ENCODE measurements at regions not wholly inside any gene's neighbourhood (a gene's known extent, or its start where the extent isn't known, plus 50 kb on each side); places are given as distances from the start of the nearest gene placed in this dataset.
"Not testable (repeated sequence)": the region's sequence is repeated elsewhere in the genome, so short reads cannot be mapped to it uniquely, and the experiment has no call there.

GRCh38 chr15:31487811-31488436 lies 161.3 kb downstream of the KLF13 start:
- DNase-seq (ENCODE audit: low read depth): peak; percentile 47

GRCh38 chr15:31488437-31489204 lies 162.0 kb downstream of the KLF13 start:
- peak; percentile 87 for DNase-seq (ENCODE audit: low read depth)

DNA sequence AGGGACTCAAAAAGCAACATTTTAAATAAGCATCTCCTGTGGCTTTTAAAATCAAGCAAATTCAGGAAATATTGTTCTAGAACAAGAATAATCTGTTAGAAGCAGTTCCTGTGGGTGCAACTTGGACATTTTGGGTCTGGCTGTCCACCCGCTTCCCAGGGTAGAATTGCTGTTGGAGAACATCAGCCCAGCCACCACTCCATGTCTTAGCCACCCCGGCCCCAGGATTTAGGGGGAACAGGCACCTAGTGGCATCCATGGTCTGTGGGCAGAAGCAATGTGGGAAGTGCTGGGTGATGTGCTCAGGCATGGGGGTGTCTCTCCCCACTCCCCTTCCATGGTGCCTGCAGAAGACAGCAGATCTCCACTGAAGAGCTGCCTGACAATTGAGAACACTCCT lies 162.6 kb downstream of the KLF13 start:
- DNase-seq (ENCODE audit: low read depth): no peak

DNA sequence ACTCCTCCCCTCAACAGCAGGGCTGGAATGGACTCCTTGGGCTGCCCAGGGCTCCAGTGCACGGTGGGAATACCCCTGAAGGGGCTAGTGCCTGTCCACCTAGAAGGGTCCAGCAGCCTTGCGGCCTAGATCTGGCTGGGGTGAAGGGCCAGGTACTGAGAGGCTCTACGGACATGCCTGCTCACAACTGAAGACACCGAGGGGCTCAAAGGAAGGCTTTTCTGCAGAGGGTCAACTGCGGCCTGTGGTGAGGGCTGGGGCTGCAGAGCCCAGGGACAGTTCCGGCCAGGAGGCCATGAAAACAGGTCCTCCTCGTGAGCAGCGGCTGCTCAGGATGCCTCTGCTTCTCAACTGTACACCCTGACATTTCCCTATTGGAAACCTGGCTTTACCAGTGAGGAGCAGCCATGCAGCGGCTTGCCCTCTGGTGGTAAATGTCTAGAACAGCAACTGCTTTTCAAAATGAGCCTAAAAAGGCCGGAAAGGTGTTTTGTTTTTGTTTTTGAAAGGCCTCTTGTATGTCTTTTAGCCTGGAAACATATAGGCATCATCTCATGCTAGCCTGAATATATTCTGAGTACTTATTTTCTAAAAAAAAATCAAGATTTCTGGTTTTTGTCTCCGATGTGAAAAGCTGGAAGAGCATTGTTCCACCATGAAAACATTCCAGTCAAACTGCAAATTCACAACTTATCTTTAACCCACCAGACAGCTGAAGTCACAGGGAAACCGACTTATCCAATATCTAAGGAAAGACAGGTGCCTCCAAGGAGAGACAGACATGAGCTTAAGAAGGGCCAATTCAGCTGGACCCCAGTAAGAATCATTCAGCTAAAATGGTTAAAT lies 163.4 kb downstream of the KLF13 start:
- peak; percentile 68 for DNase-seq (ENCODE audit: low read depth)

GRCh38 chr15:31494786-31495185 lies 168.2 kb downstream of the KLF13 start:
- DNase-seq (ENCODE audit: low read depth): no peak

GRCh38 chr15:31495281-31495680 lies 168.6 kb downstream of the KLF13 start:
- no peak for DNase-seq (ENCODE audit: low read depth)

GRCh38 chr15:31497838-31498237 lies 171.2 kb downstream of the KLF13 start:
- no peak for DNase-seq (ENCODE audit: low read depth)

DNA sequence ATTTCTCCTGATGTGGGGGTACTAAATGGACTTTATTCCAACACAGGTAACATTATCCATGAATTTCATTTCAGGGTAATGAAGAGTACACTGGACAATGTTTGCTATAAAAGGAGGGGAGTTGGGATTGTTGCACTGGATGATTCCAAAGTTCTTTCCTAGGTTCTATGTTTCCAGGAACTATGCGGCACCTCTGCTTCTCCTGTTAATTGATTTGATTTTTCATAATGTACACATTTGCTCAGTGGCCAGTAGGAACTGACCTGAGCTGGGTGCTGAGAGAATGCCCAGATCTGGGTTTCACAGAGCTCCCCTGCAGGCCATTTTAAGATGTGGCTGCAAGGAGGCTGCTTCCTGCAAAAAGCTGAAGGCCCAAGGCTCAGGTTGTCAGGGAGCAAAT lies 171.7 kb downstream of the KLF13 start:
- peak; percentile 3 for DNase-seq (ENCODE audit: low read depth)

- no peak for DNase-seq (ENCODE audit: low read depth)
Measured at GRCh38 chr15:31498756-31499155, 172.1 kb downstream of the KLF13 start.

DNA sequence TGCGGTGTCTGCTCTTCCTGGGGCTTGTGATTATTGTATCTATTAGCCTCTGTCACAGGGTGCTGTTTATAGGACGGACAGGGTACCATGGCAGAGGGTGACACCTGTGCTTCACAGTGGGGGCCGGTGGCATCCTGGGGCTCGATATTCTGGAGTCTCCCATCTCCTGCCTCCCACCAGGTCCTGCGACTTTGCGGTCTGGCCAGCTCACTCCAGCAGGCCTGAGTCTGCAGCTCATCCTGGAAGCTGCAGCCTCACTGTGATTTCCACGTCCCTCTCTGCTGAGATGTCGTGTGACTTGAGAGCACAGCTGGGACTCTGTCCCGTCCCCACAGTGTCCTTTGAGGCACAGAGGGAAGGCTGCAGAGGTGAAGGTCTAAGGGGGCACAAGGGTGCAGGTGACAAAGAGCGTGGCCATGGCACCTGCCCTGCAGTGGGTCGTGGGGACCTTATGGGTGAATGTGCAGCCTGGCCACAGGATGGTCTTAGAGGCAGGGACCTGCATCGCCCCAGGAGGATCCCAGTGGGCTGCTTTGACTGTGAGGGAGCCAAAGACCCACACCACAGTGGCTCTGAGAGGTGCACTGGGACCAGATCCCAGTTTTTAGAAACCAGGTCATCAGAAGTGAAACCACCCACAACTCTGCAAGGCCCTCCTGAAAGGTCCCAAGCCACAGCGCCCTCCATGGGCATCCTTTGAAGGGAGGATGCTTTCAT lies 172.8 kb downstream of the KLF13 start:
- DNase-seq (ENCODE audit: low read depth): no peak

DNA sequence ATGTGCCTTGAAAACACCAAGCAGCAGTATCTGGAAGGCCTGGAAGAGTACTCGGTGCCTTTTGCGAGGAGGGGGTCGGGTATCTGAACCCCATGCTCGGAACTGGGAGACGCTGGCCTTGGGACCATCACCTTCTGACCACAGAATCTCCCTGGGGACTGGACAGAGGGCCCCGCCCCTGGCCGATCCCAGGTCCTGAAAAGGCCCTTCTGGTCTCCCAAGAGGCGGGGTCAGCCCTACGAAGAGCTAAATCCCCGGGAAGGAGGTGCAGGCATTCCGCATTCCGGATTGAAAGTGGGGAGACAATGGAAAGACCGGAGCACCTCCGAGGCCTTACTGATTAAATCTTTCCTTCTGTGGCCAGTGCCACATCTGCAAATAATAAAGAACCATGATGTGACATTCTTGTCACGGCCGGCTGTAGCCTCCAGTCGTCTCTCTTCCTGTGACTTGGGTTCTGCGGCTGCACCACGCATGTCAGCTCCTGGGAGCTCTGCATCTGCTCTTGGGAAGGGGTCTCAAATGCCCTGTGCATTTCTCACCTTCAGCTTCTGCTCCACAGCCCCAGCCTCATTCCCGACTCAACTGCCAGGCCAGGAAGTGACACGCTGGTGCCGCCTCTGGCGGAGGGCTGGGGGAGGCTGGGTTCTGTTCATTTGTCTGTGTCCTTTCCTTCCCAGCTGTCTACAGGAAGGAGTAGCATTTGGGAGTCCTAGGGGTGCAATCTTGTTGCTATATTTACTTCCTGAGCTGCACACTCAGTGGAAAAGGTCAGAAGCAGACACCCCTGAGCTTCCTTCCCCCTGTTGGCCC lies 173.5 kb downstream of the KLF13 start:
- no peak for DNase-seq (ENCODE audit: low read depth)

- no peak for DNase-seq (ENCODE audit: low read depth)
Measured at GRCh38 chr15:31500766-31501449, 174.3 kb downstream of the KLF13 start.

- no peak for DNase-seq (ENCODE audit: low read depth)
Measured at GRCh38 chr15:31501536-31502157, 175.0 kb downstream of the KLF13 start.

- no peak for DNase-seq (ENCODE audit: low read depth)
Measured at GRCh38 chr15:31502541-31503229, 176.1 kb downstream of the KLF13 start.

DNA sequence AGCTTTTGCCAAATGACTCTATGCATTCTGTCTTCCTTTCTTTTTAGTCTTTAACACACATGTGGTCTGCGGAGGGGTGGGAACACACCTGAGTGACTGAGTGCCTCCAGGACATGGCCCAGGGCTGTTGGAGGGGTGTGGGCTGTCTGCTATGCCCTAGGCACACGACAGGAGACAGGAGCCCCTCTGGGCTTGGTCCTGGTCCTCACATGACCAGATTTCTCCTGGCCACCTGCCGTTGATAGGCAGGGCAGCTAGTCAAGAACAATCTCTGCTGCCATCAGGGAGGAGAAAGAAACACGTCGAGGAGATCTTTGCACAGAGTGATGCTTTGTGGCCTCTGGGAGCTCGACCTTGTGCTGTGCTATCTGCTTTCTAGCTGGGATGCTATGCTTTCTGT lies 176.6 kb downstream of the KLF13 start:
- no peak for DNase-seq (ENCODE audit: low read depth)

- no peak for DNase-seq (ENCODE audit: low read depth)
Measured at GRCh38 chr15:31503758-31504461, 177.3 kb downstream of the KLF13 start.

DNA sequence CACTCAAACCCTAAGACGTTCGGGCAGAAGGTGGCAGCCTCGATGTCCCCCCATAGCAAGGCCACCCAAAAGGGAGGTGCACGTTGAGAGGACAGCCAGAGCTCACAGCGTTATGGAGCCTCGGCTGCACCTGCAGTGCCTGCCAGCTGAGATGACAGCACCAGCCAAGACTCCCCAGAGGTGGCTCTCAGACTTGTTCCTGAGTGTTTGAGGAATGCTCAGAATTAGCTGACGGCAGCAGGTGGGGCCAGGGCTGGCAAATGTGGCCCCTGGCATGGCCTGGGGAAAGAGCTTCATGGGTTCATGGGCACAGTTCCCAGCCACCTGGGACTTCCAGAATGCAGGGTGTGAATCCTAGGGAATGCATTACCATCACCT lies 177.8 kb downstream of the KLF13 start:
- DNase-seq (ENCODE audit: low read depth): no peak

DNA sequence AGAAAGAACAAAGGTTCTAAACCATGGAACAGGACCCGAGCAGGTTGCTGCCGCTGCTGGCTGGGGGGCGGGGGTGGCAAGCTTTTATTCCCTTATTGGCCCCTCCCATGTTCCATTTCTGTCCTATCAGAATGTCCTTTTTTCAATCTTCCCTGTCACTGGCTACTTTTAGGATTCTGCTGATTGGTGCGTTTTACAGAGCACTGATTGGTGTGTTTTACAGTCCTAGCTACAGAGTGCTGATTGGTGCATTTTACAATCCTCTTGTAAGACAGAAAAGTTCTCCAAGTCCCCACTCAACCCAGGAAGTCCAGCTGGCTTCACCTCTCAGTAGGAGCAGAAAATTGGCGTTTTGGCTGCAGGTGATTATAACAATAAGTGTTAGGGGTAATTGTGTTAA lies 180.9 kb downstream of the KLF13 start:
- DNase-seq (ENCODE audit: low read depth): not testable (repeated sequence)

DNA sequence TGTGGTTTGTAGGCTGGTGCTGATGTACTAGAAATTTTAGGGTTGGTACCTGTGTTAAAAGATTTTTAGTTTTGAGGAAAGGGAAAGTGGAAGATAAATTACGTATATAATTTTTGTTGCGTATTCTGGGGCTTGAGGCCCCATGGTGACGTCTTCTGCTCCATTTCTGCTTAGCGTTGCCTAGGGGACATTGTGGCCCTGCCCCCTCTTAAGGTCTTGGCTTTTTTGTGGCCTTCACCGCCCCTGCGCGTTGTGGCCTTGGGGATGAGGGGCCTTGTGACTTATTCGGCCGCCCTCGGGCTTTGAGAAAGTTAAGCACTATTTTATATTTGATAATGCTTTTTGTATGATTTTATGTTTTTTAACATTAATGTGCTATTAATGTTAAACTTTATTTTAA lies 182.0 kb downstream of the KLF13 start:
- DNase-seq (ENCODE audit: low read depth): no peak
